Ishikawa (cell line): ENCODE measurements at regions not wholly inside any gene's neighbourhood (a gene's known extent, or its start where the extent isn't known, plus 50 kb on each side); places are given as distances from the start of the nearest gene placed in this dataset.

ENCODE experiments used
- CEBPB ChIP-seq: IDR thresholded peaks from 2 replicates; pipeline ENCODE4 v1.6.1; 2012
- EP300 ChIP-seq: IDR thresholded peaks from 2 replicates; pipeline ENCODE4 v1.6.1; 2012; ENCODE audit warnings: borderline replicate concordance
- FOXM1 ChIP-seq: IDR thresholded peaks from 2 replicates; pipeline ENCODE4 v1.6.1; 2012; ENCODE audit warnings: low read depth, borderline replicate concordance
- NFIC ChIP-seq: IDR thresholded peaks from 2 replicates; pipeline ENCODE4 v1.6.1; 2012
- RAD21 ChIP-seq: IDR thresholded peaks from 2 replicates; pipeline ENCODE4 v1.6.1; 2012; ENCODE audit warnings: low read depth
- TAF1 ChIP-seq: IDR thresholded peaks from 2 replicates; pipeline ENCODE4 v1.6.1; 2012; ENCODE audit warnings: low read depth, mild to moderate bottlenecking
- TCF12 ChIP-seq: IDR thresholded peaks from 2 replicates; pipeline ENCODE4 v1.6.1; 2012; ENCODE audit warnings: low read depth
- YY1 ChIP-seq: IDR thresholded peaks from 2 replicates; pipeline ENCODE4 v1.6.1; 2012; ENCODE audit warnings: low read depth
- ZBTB7A ChIP-seq: IDR thresholded peaks from 2 replicates; pipeline ENCODE4 v1.6.1; 2012; ENCODE audit warnings: low read depth
- TF ChIP-seq, protein P1 (sequence below): IDR thresholded peaks from 2 replicates; pipeline ENCODE4 v1.6.1; 2012
- TF ChIP-seq, protein P2 (sequence below): IDR thresholded peaks from 2 replicates; pipeline ENCODE4 v1.6.1; 2012
- TF ChIP-seq, protein P3 (sequence below): IDR thresholded peaks from 2 replicates; pipeline ENCODE4 v1.6.1; 2012; ENCODE audit warnings: low read depth, mild to moderate bottlenecking

DNA sequence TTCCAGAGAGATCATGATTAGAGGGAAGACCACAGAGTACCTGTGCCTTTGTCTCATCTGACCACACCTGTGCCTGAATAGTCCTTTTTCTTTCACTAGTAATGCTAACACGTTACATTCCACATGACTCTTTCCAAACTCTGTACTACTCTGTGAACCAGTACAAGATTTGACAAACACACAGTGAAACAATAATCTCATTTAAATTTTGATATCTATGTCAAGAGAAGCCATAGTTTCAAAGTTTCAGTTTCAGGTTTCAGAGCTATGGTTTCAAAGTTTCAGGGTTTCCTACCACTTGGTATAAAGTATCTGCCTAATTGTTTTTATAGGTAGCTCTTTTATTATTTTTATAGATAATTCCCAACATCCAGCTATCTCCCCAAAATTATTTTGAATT is 62.0 kb upstream of the PHACTR2 start:
- no peak for TF ChIP-seq ZBTB7A
- no peak for TF ChIP-seq NFIC
- TF ChIP-seq, protein P1, sequence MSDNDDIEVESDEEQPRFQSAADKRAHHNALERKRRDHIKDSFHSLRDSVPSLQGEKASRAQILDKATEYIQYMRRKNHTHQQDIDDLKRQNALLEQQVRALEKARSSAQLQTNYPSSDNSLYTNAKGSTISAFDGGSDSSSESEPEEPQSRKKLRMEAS = no peak
- no peak for TF ChIP-seq EP300
- no peak for TF ChIP-seq RAD21
- TF ChIP-seq, protein P2, sequence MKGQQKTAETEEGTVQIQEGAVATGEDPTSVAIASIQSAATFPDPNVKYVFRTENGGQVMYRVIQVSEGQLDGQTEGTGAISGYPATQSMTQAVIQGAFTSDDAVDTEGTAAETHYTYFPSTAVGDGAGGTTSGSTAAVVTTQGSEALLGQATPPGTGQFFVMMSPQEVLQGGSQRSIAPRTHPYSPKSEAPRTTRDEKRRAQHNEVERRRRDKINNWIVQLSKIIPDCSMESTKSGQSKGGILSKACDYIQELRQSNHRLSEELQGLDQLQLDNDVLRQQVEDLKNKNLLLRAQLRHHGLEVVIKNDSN = no peak
- TF ChIP-seq CEBPB = no peak
- no peak for TF ChIP-seq YY1
- no peak for TF ChIP-seq TAF1
- no peak for TF ChIP-seq TCF12
- TF ChIP-seq, protein P3, sequence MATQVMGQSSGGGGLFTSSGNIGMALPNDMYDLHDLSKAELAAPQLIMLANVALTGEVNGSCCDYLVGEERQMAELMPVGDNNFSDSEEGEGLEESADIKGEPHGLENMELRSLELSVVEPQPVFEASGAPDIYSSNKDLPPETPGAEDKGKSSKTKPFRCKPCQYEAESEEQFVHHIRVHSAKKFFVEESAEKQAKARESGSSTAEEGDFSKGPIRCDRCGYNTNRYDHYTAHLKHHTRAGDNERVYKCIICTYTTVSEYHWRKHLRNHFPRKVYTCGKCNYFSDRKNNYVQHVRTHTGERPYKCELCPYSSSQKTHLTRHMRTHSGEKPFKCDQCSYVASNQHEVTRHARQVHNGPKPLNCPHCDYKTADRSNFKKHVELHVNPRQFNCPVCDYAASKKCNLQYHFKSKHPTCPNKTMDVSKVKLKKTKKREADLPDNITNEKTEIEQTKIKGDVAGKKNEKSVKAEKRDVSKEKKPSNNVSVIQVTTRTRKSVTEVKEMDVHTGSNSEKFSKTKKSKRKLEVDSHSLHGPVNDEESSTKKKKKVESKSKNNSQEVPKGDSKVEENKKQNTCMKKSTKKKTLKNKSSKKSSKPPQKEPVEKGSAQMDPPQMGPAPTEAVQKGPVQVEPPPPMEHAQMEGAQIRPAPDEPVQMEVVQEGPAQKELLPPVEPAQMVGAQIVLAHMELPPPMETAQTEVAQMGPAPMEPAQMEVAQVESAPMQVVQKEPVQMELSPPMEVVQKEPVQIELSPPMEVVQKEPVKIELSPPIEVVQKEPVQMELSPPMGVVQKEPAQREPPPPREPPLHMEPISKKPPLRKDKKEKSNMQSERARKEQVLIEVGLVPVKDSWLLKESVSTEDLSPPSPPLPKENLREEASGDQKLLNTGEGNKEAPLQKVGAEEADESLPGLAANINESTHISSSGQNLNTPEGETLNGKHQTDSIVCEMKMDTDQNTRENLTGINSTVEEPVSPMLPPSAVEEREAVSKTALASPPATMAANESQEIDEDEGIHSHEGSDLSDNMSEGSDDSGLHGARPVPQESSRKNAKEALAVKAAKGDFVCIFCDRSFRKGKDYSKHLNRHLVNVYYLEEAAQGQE = no peak
- TF ChIP-seq FOXM1 = no peak
